SK-N-SH (cell line): ENCODE measurements at regions not wholly inside any gene's neighbourhood (a gene's known extent, or its start where the extent isn't known, plus 50 kb on each side); places are given as distances from the start of the nearest gene placed in this dataset.

ENCODE experiments used
- CTCF ChIA-PET: fragments of 300-600, 350-600 bp; formaldehyde crosslinking; extraction: SDS; loops from one replicate; lab custom pipeline; 2021; lab: Yijun Ruan, JAX
- POLR2A ChIA-PET: fragments of 350-600 bp; sonication (Branson Sonifier 250); formaldehyde crosslinking; extraction: SDS; loops from one replicate; lab custom pipeline; 2020; ENCODE audit warnings: antibody characterized with exemption, inconsistent platforms; lab: Yijun Ruan, JAX
- DNase-seq: peaks from one replicate; pipeline ENCODE4 v3.0.0; 2012
- H2AFZ ChIP-seq: fragments of 200-600 bp; sonication (generic); 2 replicates; pipeline ENCODE4 v1.8.1; 2016; ENCODE audit warnings: antibody characterized with exemption, mild to moderate bottlenecking, low read depth
- H3F3A ChIP-seq: fragments of 200-600 bp; sonication (generic); replicated peaks from 2 replicates; pipeline ENCODE3; 2016; ENCODE audit warnings: antibody characterized with exemption, mild to moderate bottlenecking; ENCODE audit not compliant: insufficient read depth
- H3K27ac ChIP-seq, 2 experiments: fragments of 200-500 bp in 1 of 2; fragments of 200-600 bp in 1 of 2; sonication (Bioruptor generic) in 1 of 2; sonication (generic), shearing (Covaris generic) in 1 of 2; 2 replicates each; pipeline versions ENCODE4 v1.5.1 to v1.6.1; 2014 to 2016; ENCODE audit warnings: low read depth in 2 of 2, inconsistent platforms in 1 of 2, low read length in 1 of 2, mild to moderate bottlenecking in 1 of 2, mixed read lengths in 1 of 2
- H3K27me3 ChIP-seq: fragments of 200-600 bp; sonication (generic), shearing (Covaris generic); 2 replicates; pipeline ENCODE4 v1.6.1; 2016; ENCODE audit warnings: mixed run types; ENCODE audit not compliant: insufficient read depth
- H3K36me3 ChIP-seq, 2 experiments: fragments of 200-500 bp in 1 of 2; fragments of 200-600 bp in 1 of 2; sonication (Bioruptor generic) in 1 of 2; sonication (generic) in 1 of 2; replicated peaks in 1 of 2; 2 replicates each; pipeline versions ENCODE3 to v1.5.1; 2014 to 2016; ENCODE audit warnings: low read length in 1 of 2, mild to moderate bottlenecking in 1 of 2; ENCODE audit not compliant: insufficient read depth in 2 of 2, control insufficient read depth in 1 of 2
- H3K4me1 ChIP-seq, 2 experiments: fragments of 200-500 bp in 1 of 2; fragments of 200-600 bp in 1 of 2; sonication (Bioruptor generic) in 1 of 2; sonication (generic), shearing (Covaris generic) in 1 of 2; 2 replicates each; pipeline versions ENCODE4 v1.5.1 to v1.6.1; 2014 to 2016; ENCODE audit warnings: low read depth in 1 of 2, low read length in 1 of 2, mixed run types in 1 of 2; ENCODE audit not compliant: insufficient read depth in 2 of 2, control insufficient read depth in 1 of 2
- H3K4me2 ChIP-seq: fragments of 200-600 bp; sonication (generic), shearing (Covaris generic); 2 replicates; pipeline ENCODE4 v1.6.1; 2017; ENCODE audit warnings: mixed run types
- H3K4me3 ChIP-seq, 2 experiments: fragments of 200-500 bp in 1 of 2; fragments of 200-600 bp in 1 of 2; sonication (Bioruptor generic) in 1 of 2; sonication (generic), shearing (Covaris generic) in 1 of 2; 2 replicates each; pipeline versions ENCODE4 v1.5.1 to v1.8.1; 2014 to 2016; ENCODE audit warnings: low read depth in 2 of 2, inconsistent platforms in 1 of 2, low read length in 1 of 2, mild to moderate bottlenecking in 1 of 2, mixed read lengths in 1 of 2, moderate library complexity in 1 of 2
- H3K79me2 ChIP-seq: fragments of 200-600 bp; sonication (generic); 2 replicates; pipeline ENCODE4 v1.8.1; 2017; ENCODE audit warnings: mild to moderate bottlenecking; ENCODE audit not compliant: insufficient read depth
- H3K9ac ChIP-seq: fragments of 200-600 bp; sonication (generic); 2 replicates; pipeline ENCODE4 v1.6.1; 2017; ENCODE audit warnings: mixed run types
- H3K9me2 ChIP-seq: fragments of 200-600 bp; sonication (generic); 2 replicates; pipeline ENCODE4 v1.6.1; 2017; ENCODE audit warnings: mixed run types
- H3K9me3 ChIP-seq: fragments of 200-600 bp; sonication (generic); 2 replicates; pipeline ENCODE4 v1.6.1; 2017; ENCODE audit warnings: mixed run types, mild to moderate bottlenecking, moderate library complexity
- H4K20me1 ChIP-seq: fragments of 200-600 bp; sonication (generic); 2 replicates; pipeline ENCODE4 v1.6.1; 2017; ENCODE audit warnings: mild to moderate bottlenecking, mixed run types; ENCODE audit not compliant: insufficient read depth
- CHD2 ChIP-seq: fragments of 150-350 bp; IDR thresholded peaks from 2 replicates; pipeline ENCODE4 v1.6.1; 2018; ENCODE audit warnings: low read length; ENCODE audit not compliant: partially characterized antibody
- CTCF ChIP-seq: fragments of 200-600 bp; sonication (generic); IDR thresholded peaks from 2 replicates; pipeline ENCODE4 v1.6.1; 2017; ENCODE audit warnings: antibody characterized with exemption, mild to moderate bottlenecking, moderate library complexity
- ELF1 ChIP-seq: IDR thresholded peaks from 2 replicates; pipeline ENCODE4 v1.4.0; 2012
- EP300 ChIP-seq, 2 experiments: IDR thresholded peaks; 2 replicates each; pipeline versions ENCODE4 v1.4.0 to v1.6.1; 2012; ENCODE audit warnings: borderline replicate concordance in 1 of 2, low read depth in 1 of 2, low read length in 1 of 2
- FOSL2 ChIP-seq: IDR thresholded peaks from 2 replicates; pipeline ENCODE4 v1.4.0; 2012; ENCODE audit warnings: low read depth, mild to moderate bottlenecking, moderate library complexity, borderline replicate concordance
- FOXM1 ChIP-seq: IDR thresholded peaks from 2 replicates; pipeline ENCODE4 v1.4.0; 2012; ENCODE audit warnings: low read depth, mild to moderate bottlenecking
- MEF2A ChIP-seq: IDR thresholded peaks from 2 replicates; pipeline ENCODE4 v1.4.0; 2012; ENCODE audit warnings: low read depth, borderline replicate concordance
- MXI1 ChIP-seq: IDR thresholded peaks from 2 replicates; pipeline ENCODE4 v1.6.1; 2012; ENCODE audit warnings: mild to moderate bottlenecking, low read depth, low read length, improper control_type of control experiment
- NFIC ChIP-seq: IDR thresholded peaks from 2 replicates; pipeline ENCODE4 v1.4.0; 2012; ENCODE audit warnings: borderline replicate concordance
- PBX3 ChIP-seq: IDR thresholded peaks from 2 replicates; pipeline ENCODE4; 2012
- RAD21 ChIP-seq: IDR thresholded peaks from 2 replicates; pipeline ENCODE4 v1.6.1; 2012; ENCODE audit warnings: mild to moderate bottlenecking, low read length
- RCOR1 ChIP-seq: fragments of 150-350 bp; IDR thresholded peaks from 2 replicates; pipeline ENCODE4 v1.6.1; 2017; ENCODE audit warnings: antibody characterized with exemption, low read length
- RFX5 ChIP-seq: IDR thresholded peaks from 2 replicates; pipeline ENCODE4 v1.6.1; 2012; ENCODE audit warnings: mild to moderate bottlenecking, improper control_type of control experiment, low read length
- TAF1 ChIP-seq: IDR thresholded peaks from 2 replicates; pipeline ENCODE4 v1.6.1; 2012; ENCODE audit warnings: low read depth, mild to moderate bottlenecking, low read length, moderate library complexity, borderline replicate concordance
- TCF12 ChIP-seq: IDR thresholded peaks from 2 replicates; pipeline ENCODE4 v1.4.0; 2012
- TEAD4 ChIP-seq: IDR thresholded peaks from 2 replicates; pipeline ENCODE4 v1.4.0; 2012; ENCODE audit warnings: mild to moderate bottlenecking, borderline replicate concordance; ENCODE audit not compliant: insufficient read depth
- WGBS: methylation state at CpG from one replicate; pipeline ENCODE4 v1.1.6; 2017; ENCODE audit warnings: low lambda C conversion rate; 5-methylcytosine and 5-hydroxymethylcytosine counted together
- TF ChIP-seq, protein P1 (sequence below): IDR thresholded peaks from 2 replicates; pipeline ENCODE4 v1.6.1; 2012; ENCODE audit warnings: mild to moderate bottlenecking, low read depth, low read length, moderate library complexity

DNA sequence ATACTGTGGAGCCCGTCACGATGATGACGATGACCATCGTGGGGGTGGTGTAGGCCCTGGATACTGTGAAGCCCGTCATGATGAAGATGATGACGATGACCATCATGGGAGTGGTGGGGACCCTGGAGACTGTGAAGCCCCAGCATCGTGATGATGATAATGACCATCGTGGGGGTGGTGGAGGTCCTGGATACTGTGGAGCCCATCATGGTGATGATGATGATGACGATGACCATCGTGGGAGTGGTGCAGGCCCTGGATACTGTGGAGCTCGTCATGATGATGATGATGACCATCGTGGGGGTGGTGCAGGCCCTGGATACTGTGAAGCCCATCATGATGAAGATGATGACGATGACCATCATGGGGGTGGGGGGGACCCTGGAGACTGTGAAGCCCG, 81.0 kb upstream of the SALL3 start:
- 7% methylated on average over 14 of the region's 14 CpGs for WGBS

DNA sequence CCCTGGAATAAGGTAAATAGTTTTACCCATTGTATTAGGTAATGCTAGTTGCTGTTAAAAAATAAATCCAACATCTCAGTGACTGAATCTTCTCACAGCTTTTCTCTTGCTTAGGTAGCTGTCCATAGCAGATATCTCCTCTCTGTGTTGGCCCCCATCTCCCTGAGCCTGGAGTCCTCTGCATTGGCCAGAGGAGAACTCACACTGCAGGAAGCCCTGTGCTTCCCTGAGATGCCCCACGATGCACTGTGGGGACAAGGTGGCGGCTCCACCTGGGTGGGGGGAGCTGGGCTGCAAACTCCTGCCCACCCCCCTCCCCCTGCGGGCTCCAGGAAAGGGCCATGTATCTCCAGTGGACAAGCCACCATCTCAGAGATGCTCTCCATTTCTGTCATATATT, 80.4 kb upstream of the SALL3 start:
- H4K20me1 ChIP-seq, result no peaks in the 10 kb centered on the region
- CTCF ChIA-PET, result no interaction called here
- H3K4me3 ChIP-seq, result no peak overlapping the region
- DNase-seq, result no peak
- POLR2A ChIA-PET, result no interaction called here
- no peak overlapping the region for H2AFZ ChIP-seq
- no peaks in the 10 kb centered on the region for H3K9me2 ChIP-seq
- no peak overlapping the region for H3K27ac ChIP-seq
- no peaks in the 10 kb centered on the region for H3F3A ChIP-seq
- no peaks in the 10 kb centered on the region for H3K4me1 ChIP-seq
- no peak overlapping the region for H3K9ac ChIP-seq
- H3K36me3 ChIP-seq, result no peaks in the 10 kb centered on the region
- no peaks in the 10 kb centered on the region for H3K9me3 ChIP-seq
- H3K27me3 ChIP-seq, result peaks cover 24% of the 10 kb centered on the region; the same call in 1 of the 2 replicates
- WGBS, result 0% methylated on average over 1 of the region's 3 CpGs
- no peaks in the 10 kb centered on the region for H3K79me2 ChIP-seq
- no peak for TF ChIP-seq RAD21
- no peak for TF ChIP-seq CTCF
- TF ChIP-seq, protein P1, sequence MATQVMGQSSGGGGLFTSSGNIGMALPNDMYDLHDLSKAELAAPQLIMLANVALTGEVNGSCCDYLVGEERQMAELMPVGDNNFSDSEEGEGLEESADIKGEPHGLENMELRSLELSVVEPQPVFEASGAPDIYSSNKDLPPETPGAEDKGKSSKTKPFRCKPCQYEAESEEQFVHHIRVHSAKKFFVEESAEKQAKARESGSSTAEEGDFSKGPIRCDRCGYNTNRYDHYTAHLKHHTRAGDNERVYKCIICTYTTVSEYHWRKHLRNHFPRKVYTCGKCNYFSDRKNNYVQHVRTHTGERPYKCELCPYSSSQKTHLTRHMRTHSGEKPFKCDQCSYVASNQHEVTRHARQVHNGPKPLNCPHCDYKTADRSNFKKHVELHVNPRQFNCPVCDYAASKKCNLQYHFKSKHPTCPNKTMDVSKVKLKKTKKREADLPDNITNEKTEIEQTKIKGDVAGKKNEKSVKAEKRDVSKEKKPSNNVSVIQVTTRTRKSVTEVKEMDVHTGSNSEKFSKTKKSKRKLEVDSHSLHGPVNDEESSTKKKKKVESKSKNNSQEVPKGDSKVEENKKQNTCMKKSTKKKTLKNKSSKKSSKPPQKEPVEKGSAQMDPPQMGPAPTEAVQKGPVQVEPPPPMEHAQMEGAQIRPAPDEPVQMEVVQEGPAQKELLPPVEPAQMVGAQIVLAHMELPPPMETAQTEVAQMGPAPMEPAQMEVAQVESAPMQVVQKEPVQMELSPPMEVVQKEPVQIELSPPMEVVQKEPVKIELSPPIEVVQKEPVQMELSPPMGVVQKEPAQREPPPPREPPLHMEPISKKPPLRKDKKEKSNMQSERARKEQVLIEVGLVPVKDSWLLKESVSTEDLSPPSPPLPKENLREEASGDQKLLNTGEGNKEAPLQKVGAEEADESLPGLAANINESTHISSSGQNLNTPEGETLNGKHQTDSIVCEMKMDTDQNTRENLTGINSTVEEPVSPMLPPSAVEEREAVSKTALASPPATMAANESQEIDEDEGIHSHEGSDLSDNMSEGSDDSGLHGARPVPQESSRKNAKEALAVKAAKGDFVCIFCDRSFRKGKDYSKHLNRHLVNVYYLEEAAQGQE, result no peak
- TF ChIP-seq RFX5, result no peak
- no peak for TF ChIP-seq NFIC
- no peak for TF ChIP-seq EP300 (IDR thresholded peaks at IDR 0.05; ENCODE audit: borderline replicate concordance in 1 of 2, low read depth in 1 of 2, low read length in 1 of 2)
- TF ChIP-seq ELF1, result no peak
- TF ChIP-seq FOXM1, result no peak
- no peak for TF ChIP-seq FOSL2
- TF ChIP-seq TCF12, result no peak
- no peak for TF ChIP-seq CHD2
- TF ChIP-seq PBX3, result no peak
- TF ChIP-seq MXI1, result no peak
- TF ChIP-seq MEF2A, result no peak
- no peak for TF ChIP-seq TAF1
- TF ChIP-seq RCOR1, result no peak
- H3K4me2 ChIP-seq, result no peak overlapping the region

More for the DNA sequence above, 81.0 kb upstream of the SALL3 start:
- no peaks in the 10 kb centered on the region for H3K9me2 ChIP-seq
- no peak overlapping the region for H2AFZ ChIP-seq
- H3K9me3 ChIP-seq, result no peaks in the 10 kb centered on the region
- no peaks in the 10 kb centered on the region for H3F3A ChIP-seq
- H3K27ac ChIP-seq, result no peak overlapping the region
- H3K4me2 ChIP-seq, result no peak overlapping the region
- TF ChIP-seq TEAD4 (no peak), CHD2 (no peak), ELF1 (no peak)
- no peak overlapping the region for H3K4me3 ChIP-seq
- no peak for DNase-seq
- POLR2A ChIA-PET, result no interaction called here
- no peaks in the 10 kb centered on the region for H3K4me1 ChIP-seq
- no peak overlapping the region for H3K9ac ChIP-seq
- peaks cover 24% of the 10 kb centered on the region; the same call in 1 of the 2 replicates for H3K27me3 ChIP-seq
- CTCF ChIA-PET, result no interaction called here
- no peaks in the 10 kb centered on the region for H3K36me3 ChIP-seq
- H3K79me2 ChIP-seq, result no peaks in the 10 kb centered on the region
- no peaks in the 10 kb centered on the region for H4K20me1 ChIP-seq
